ENCODE measurements at regions not wholly inside any gene's neighbourhood (a gene's known extent, or its start where the extent isn't known, plus 50 kb on each side); places are given as distances from the start of the nearest gene placed in this dataset.

DNA sequence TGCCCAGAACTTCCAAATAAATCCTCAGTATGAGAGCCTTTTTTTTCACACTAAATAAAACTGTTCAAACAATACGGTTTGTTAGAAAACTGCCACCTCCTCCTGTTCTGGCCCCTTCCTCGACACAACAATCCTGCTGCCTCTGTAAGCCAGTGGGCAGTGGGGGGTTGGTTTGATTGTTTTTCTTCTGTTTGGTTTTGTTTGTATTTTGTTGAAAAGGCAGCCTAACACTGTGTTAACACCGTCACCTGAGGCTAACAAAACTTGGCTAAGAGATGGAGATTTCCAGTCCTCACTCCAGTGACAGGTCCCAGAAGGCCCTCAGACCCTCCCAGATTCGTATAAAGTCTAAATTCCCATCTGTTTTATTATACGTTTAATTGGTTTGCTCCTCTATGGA is 402.1 kb downstream of the ZNF521 start:
- TF ChIP-seq, protein P1, sequence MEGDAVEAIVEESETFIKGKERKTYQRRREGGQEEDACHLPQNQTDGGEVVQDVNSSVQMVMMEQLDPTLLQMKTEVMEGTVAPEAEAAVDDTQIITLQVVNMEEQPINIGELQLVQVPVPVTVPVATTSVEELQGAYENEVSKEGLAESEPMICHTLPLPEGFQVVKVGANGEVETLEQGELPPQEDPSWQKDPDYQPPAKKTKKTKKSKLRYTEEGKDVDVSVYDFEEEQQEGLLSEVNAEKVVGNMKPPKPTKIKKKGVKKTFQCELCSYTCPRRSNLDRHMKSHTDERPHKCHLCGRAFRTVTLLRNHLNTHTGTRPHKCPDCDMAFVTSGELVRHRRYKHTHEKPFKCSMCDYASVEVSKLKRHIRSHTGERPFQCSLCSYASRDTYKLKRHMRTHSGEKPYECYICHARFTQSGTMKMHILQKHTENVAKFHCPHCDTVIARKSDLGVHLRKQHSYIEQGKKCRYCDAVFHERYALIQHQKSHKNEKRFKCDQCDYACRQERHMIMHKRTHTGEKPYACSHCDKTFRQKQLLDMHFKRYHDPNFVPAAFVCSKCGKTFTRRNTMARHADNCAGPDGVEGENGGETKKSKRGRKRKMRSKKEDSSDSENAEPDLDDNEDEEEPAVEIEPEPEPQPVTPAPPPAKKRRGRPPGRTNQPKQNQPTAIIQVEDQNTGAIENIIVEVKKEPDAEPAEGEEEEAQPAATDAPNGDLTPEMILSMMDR (IDR thresholded peaks at IDR 0.05; ENCODE audit: borderline replicate concordance, control extremely low read depth, extremely low read depth, insufficient read depth, missing control alignments): no peak
- no peak for DNase-seq (ENCODE audit: low spot score)
- in situ Hi-C loops (cut with MboI; ENCODE audit: low sequenced_read_pairs, unreplicated experiment): no loop called here

DNA sequence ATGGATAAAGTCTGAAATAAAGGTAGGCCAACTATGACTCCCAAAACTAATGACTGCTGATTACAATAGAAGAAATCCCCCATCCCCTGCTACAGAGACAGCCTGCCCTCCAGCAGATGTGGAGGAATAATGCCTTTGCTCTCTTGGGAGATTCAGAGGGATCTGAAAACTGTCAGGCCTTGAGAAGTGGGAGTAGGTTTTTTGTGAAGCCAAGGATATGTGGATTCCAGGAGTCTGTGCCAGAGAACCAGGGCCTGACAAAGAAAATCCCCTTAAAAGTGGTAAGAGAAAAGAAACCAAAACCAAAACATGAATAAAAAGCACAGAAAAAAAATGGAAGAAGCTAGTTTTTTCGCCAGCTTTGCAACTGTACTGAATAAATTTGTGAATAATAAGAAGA is 397.6 kb downstream of the ZNF521 start:
- in situ Hi-C loops (cut with MboI; ENCODE audit: low sequenced_read_pairs, unreplicated experiment): no loop called here
- TF ChIP-seq, protein P1 (IDR thresholded peaks at IDR 0.05; ENCODE audit: borderline replicate concordance, control extremely low read depth, extremely low read depth, insufficient read depth, missing control alignments): no peak
- no peak for DNase-seq (ENCODE audit: low spot score)

DNA sequence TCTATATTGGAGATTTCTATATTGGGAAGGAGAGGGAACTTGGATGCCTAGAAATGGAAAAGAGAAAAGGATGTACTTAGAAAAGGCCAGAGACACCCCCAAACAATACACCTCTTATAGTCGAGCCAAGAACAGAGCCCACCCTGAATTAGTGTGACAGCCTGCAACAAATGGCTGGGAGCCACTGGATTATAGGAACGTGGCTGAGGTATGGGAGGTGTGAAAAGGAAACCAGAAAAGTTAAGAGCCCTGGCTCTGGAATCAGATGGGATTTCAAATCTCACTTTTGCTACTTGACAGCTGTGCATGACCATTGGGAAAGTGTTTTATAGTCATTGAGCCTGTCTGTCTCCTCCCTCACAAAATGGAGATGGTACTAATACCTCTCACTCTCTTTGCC is 394.0 kb downstream of the ZNF521 start:
- TF ChIP-seq, protein P1 (IDR thresholded peaks at IDR 0.05; ENCODE audit: borderline replicate concordance, control extremely low read depth, extremely low read depth, insufficient read depth, missing control alignments): no peak
- in situ Hi-C loops (cut with MboI; ENCODE audit: low sequenced_read_pairs, unreplicated experiment): no loop called here
- DNase-seq (ENCODE audit: low spot score): no peak

DNA sequence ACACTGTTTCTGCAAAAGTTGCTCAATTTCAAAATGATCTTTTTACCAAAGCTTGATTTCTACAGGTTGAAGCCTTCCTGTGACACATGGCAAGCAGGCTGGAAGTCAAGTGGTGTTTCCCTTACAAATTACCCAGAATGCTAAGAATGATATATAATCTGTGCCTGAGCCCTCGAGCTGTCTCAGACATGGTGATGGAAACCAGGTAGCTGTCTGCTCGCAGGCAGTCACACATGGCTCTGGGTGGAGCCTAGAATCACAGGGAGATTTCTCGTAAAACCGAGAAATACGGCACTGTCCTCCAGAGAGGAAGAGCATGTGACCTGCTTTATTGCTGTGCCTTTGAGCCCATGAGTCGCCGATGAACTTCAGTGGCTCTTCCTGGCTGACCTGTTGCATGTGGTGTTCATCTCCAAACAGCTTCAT is 392.9 kb downstream of the ZNF521 start:
- TF ChIP-seq, protein P1 (IDR thresholded peaks at IDR 0.05; ENCODE audit: borderline replicate concordance, control extremely low read depth, extremely low read depth, insufficient read depth, missing control alignments): no peak
- no peak for DNase-seq (ENCODE audit: low spot score)
- in situ Hi-C loops (cut with MboI; ENCODE audit: low sequenced_read_pairs, unreplicated experiment): no loop called here

DNA sequence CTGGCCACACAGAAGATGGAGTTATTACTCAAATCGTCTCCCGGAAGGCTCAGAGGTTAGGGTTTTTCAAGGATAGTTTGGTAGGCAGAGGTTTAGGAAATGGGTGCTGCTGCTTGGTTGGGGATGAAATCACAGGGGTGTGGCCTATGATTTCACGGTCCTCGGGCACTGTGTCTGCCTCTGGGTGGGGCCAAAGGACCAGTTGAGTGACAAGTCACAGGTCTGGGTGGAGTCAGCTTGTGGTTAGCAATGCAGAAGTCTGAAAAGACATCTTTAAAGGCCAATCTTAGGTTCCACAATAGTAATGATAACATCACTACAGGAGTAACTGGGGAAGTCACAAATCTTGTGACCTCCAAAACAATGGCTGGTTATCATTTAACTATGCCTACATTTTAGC is 387.8 kb downstream of the ZNF521 start:
- no peak for DNase-seq (ENCODE audit: low spot score)
- TF ChIP-seq, protein P1 (IDR thresholded peaks at IDR 0.05; ENCODE audit: borderline replicate concordance, control extremely low read depth, extremely low read depth, insufficient read depth, missing control alignments): no peak
- in situ Hi-C loops (cut with MboI; ENCODE audit: low sequenced_read_pairs, unreplicated experiment): no loop called here

DNA sequence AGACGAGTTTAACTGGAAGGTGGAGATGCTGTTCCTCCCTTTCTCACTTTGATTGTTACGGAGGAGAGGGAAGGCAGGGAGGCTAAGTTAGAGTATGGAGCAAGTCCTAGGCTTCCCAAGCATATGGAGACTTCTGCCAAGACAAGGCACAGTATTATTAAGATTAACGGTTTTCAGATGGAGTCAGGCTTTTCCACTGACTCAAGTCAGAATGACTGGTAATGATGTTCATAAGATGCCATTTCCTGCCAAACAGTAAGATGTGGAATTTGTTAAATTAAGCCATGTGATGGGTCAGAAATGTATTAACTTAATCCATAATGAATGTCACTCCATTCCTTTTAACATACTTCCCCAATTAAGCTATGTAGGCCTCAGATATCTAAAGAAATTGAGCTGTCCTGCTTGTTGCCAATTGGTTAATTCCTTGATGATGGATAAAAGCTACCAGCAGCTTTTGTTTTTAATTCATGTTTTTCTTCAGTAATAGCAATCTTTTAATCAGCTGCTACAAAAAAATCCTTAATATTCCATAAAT is 383.7 kb downstream of the ZNF521 start:
- in situ Hi-C loops (cut with MboI; ENCODE audit: low sequenced_read_pairs, unreplicated experiment): no loop called here
- no peak for DNase-seq (ENCODE audit: low spot score)
- TF ChIP-seq, protein P1 (IDR thresholded peaks at IDR 0.05; ENCODE audit: borderline replicate concordance, control extremely low read depth, extremely low read depth, insufficient read depth, missing control alignments): no peak

DNA sequence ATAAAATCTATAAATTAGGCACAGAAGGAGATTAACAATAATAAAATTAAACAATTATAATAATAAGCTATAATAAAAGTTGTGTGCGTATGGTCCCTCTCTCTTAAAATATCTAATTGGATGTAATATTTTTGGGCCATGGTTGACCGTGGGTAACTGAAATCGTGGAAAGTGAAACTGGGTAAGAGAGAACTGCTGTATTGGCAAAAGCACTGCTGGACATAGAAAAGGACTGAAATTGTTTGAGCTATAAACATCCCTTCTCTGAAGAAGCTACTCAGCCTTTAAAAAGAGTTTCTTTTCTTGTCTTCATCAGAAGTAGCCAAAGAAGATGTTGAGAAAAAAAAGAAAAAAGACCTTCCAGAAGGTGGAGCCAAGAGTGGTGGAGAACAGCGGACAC is 379.4 kb downstream of the ZNF521 start:
- in situ Hi-C loops (cut with MboI; ENCODE audit: low sequenced_read_pairs, unreplicated experiment): no loop called here
- DNase-seq (ENCODE audit: low spot score): no peak
- TF ChIP-seq, protein P1 (IDR thresholded peaks at IDR 0.05; ENCODE audit: borderline replicate concordance, control extremely low read depth, extremely low read depth, insufficient read depth, missing control alignments): no peak

All from GM13976 (cell line).